HG03521 (cell line): ENCODE measurements at regions not wholly inside any gene's neighbourhood (a gene's known extent, or its start where the extent isn't known, plus 50 kb on each side); places are given as distances from the start of the nearest gene placed in this dataset.

Experiments
- ATAC-seq: cut with Tn5 transposase; IDR thresholded peaks from one replicate; pipeline ENCODE4 v1.9.1; 2021; ENCODE audit warnings: mild to moderate bottlenecking, moderate library complexity; ENCODE audit not compliant: unreplicated experiment

GRCh38 chr2:81974216-81974615 lies 1669.7 kb upstream of the LRRTM1 start:
- ATAC-seq, result no peak

GRCh38 chr2:81942876-81943275 lies 1638.3 kb upstream of the LRRTM1 start:
- ATAC-seq, result no peak

- ATAC-seq, result no peak
Measured at GRCh38 chr2:81942136-81942680, 1637.7 kb upstream of the LRRTM1 start.

- ATAC-seq, result no peak
Measured at GRCh38 chr2:81940266-81940955, 1635.9 kb upstream of the LRRTM1 start.

- no peak for ATAC-seq
Measured at GRCh38 chr2:81937944-81938343, 1633.4 kb upstream of the LRRTM1 start.

- no peak for ATAC-seq
Measured at GRCh38 chr2:81903534-81903933, 1599.0 kb upstream of the LRRTM1 start.

GRCh38 chr2:81901017-81901416 lies 1596.5 kb upstream of the LRRTM1 start:
- ATAC-seq, result no peak

GRCh38 chr2:81895620-81896250 lies 1591.2 kb upstream of the LRRTM1 start:
- ATAC-seq, result no peak

GRCh38 chr2:81894451-81894990 lies 1590.0 kb upstream of the LRRTM1 start:
- ATAC-seq, result no peak

- ATAC-seq, result no peak
Measured at GRCh38 chr2:81876624-81877023, 1572.1 kb upstream of the LRRTM1 start.

- ATAC-seq, result no peak
Measured at GRCh38 chr2:81872006-81872405, 1567.5 kb upstream of the LRRTM1 start.

GRCh38 chr2:81870119-81870518 lies 1565.6 kb upstream of the LRRTM1 start:
- no peak for ATAC-seq

GRCh38 chr2:81858998-81859397 lies 1554.4 kb upstream of the LRRTM1 start:
- no peak for ATAC-seq

GRCh38 chr2:81853341-81853740 lies 1548.8 kb upstream of the LRRTM1 start:
- no peak for ATAC-seq

GRCh38 chr2:81852651-81853050 lies 1548.1 kb upstream of the LRRTM1 start:
- ATAC-seq, result no peak

GRCh38 chr2:81839780-81840179 lies 1535.2 kb upstream of the LRRTM1 start:
- no peak for ATAC-seq

GRCh38 chr2:81835321-81836000 lies 1530.9 kb upstream of the LRRTM1 start:
- no peak for ATAC-seq

GRCh38 chr2:81786811-81787210 lies 1482.3 kb upstream of the LRRTM1 start:
- no peak for ATAC-seq

- ATAC-seq, result no peak
Measured at GRCh38 chr2:81767187-81767912, 1462.8 kb upstream of the LRRTM1 start.

- no peak for ATAC-seq
Measured at GRCh38 chr2:81747481-81748070, 1443.0 kb upstream of the LRRTM1 start.

GRCh38 chr2:81739966-81740365 lies 1435.4 kb upstream of the LRRTM1 start:
- ATAC-seq, result no peak
